GM10248 (cell line): ENCODE measurements at regions not wholly inside any gene's neighbourhood (a gene's known extent, or its start where the extent isn't known, plus 50 kb on each side); places are given as distances from the start of the nearest gene placed in this dataset.

Experiments used
- CTCF ChIA-PET: fragments of 300-600 bp; sonication (Branson Sonifier 250); formaldehyde crosslinking; extraction: SDS; loops from one replicate; lab custom pipeline; 2021; ENCODE audit warnings: antibody characterized with exemption; lab: Yijun Ruan, JAX
- POLR2A ChIA-PET: fragments of 350-650 bp; sonication (Branson Sonifier 250); formaldehyde crosslinking; extraction: SDS; loops from one replicate; lab custom pipeline; 2020; ENCODE audit warnings: antibody characterized with exemption; lab: Yijun Ruan, JAX
- DNase-seq: peaks from one replicate; pipeline ENCODE4 v3.0.0; 2012; ENCODE audit errors: extremely low spot score
- CTCF ChIP-seq: IDR thresholded peaks from 2 replicates; pipeline ENCODE4 v1.5.1; 2012; ENCODE audit warnings: mild to moderate bottlenecking, low read depth; ENCODE audit errors: extremely low read depth, missing control alignments, control extremely low read depth

DNA sequence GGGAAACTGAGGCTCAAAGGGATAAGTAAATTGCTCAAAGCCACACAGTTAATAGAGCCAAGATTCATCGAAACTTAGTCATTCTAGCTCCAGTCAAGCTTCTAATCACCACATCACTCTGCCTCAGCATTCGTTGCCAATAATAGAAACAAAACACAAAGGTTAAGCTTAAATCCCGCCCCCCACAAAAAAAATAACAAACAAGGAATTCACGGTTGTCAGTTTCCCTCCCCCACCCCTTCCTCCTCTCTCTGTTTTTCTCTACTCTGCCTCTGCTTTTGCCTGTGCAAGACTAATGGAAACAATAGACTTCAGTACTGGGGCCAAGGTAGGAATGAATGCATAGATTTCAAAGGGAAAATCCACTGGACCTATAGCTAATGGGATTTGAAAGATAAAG, 70.7 kb upstream of the ZNF644 start:
- DNase-seq, result no peak
- POLR2A ChIA-PET, result no interaction called here
- no peak for TF ChIP-seq CTCF
- CTCF ChIA-PET, result interaction anchor here (1.6 kb wide), 1 partner anchor 31 kb away, joined by 3 read pairs; no protein-coding TSS in a partner anchor

- CTCF ChIA-PET, result interaction anchor here (1.6 kb wide), 1 partner anchor 31 kb away, joined by 3 read pairs; no protein-coding TSS in a partner anchor
- POLR2A ChIA-PET, result no interaction called here
- no peak for DNase-seq
- no peak for TF ChIP-seq CTCF
Observed at GRCh38 chr1:91091812-91092211, 70.0 kb upstream of the ZNF644 start.

GRCh38 chr1:91080650-91081049, 58.8 kb upstream of the ZNF644 start:
- peak; percentile 16 for DNase-seq
- CTCF ChIA-PET, result interaction anchor here (1.4 to 1.8 kb wide), 2 partner anchors 9 to 85 kb away, joined by 5 read pairs; no protein-coding TSS in a partner anchor
- POLR2A ChIA-PET, result no interaction called here
- TF ChIP-seq CTCF, result no peak

GRCh38 chr1:91078859-91079258, 57.0 kb upstream of the ZNF644 start:
- no peak for DNase-seq
- POLR2A ChIA-PET, result no interaction called here
- CTCF ChIA-PET, result no interaction called here
- no peak for TF ChIP-seq CTCF

- CTCF ChIA-PET, result no interaction called here
- DNase-seq, result no peak
- TF ChIP-seq CTCF, result no peak
- POLR2A ChIA-PET, result no interaction called here
Observed at GRCh38 chr1:91076834-91077233, 55.0 kb upstream of the ZNF644 start.

GRCh38 chr1:91075233-91076135, 53.6 kb upstream of the ZNF644 start:
- CTCF ChIA-PET, result interaction anchor here (0.7 to 1.6 kb wide), 2 partner anchors 26 to 90 kb away, joined by 3 to 4 read pairs; no protein-coding TSS in a partner anchor
- TF ChIP-seq CTCF, result no peak
- POLR2A ChIA-PET, result no interaction called here
- no peak for DNase-seq
